ENCODE measurements at regions not wholly inside any gene's neighbourhood (a gene's known extent, or its start where the extent isn't known, plus 50 kb on each side); places are given as distances from the start of the nearest gene placed in this dataset.
"Not testable (repeated sequence)": the region's sequence is repeated elsewhere in the genome, so short reads cannot be mapped to it uniquely, and the experiment has no call there.

GRCh38 chr10:120052964-120053702 lies 160.6 kb downstream of the SEC23IP start:
- DNase-seq (ENCODE audit: low read depth in 1 of 2, low spot score in 1 of 2): no peak
- Histone ChIP-seq H3K27me3 (ENCODE audit: insufficient read depth, poor library complexity, severe bottlenecking) (no peaks in the 10 kb centered on the region), H3K27ac (replicated peaks) (no peak overlapping the region), H3K4me3 (replicated peaks; ENCODE audit: insufficient read depth, low read length) (no peak overlapping the region)
- TF ChIP-seq POLR2AphosphoS5 (IDR thresholded peaks at IDR 0.05; ENCODE audit: low read depth) (no peak), CTCF (IDR thresholded peaks at IDR 0.05; ENCODE audit: insufficient read depth, low read length) (no peak), GABPA (IDR thresholded peaks at IDR 0.05; ENCODE audit: low read depth) (no peak), SPI1 (IDR thresholded peaks at IDR 0.05; ENCODE audit: borderline replicate concordance, low read depth) (no peak)
- TF ChIP-seq, protein P1, sequence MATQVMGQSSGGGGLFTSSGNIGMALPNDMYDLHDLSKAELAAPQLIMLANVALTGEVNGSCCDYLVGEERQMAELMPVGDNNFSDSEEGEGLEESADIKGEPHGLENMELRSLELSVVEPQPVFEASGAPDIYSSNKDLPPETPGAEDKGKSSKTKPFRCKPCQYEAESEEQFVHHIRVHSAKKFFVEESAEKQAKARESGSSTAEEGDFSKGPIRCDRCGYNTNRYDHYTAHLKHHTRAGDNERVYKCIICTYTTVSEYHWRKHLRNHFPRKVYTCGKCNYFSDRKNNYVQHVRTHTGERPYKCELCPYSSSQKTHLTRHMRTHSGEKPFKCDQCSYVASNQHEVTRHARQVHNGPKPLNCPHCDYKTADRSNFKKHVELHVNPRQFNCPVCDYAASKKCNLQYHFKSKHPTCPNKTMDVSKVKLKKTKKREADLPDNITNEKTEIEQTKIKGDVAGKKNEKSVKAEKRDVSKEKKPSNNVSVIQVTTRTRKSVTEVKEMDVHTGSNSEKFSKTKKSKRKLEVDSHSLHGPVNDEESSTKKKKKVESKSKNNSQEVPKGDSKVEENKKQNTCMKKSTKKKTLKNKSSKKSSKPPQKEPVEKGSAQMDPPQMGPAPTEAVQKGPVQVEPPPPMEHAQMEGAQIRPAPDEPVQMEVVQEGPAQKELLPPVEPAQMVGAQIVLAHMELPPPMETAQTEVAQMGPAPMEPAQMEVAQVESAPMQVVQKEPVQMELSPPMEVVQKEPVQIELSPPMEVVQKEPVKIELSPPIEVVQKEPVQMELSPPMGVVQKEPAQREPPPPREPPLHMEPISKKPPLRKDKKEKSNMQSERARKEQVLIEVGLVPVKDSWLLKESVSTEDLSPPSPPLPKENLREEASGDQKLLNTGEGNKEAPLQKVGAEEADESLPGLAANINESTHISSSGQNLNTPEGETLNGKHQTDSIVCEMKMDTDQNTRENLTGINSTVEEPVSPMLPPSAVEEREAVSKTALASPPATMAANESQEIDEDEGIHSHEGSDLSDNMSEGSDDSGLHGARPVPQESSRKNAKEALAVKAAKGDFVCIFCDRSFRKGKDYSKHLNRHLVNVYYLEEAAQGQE (IDR thresholded peaks at IDR 0.05; ENCODE audit: insufficient replicate concordance, low read depth): no peak

DNA sequence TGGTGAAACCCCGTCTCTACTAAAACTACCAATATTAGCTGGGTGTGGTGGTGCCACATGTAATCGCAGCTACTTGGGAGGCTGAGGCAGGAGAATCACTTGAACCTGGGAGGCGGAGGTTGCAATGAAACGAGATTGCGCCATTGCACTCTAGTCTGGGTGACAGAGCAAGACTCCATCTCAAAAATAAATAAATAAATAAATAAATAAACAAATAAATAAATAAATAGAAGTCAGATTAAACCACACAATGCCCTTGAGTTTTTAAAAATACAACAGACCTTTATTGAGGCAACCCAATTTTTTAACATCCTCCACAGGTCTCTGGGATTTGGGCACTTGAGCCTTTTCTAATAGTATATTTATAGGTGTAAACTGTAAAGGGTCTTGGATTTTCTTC lies 167.3 kb downstream of the SEC23IP start:
- not testable (repeated sequence) for H3K27ac ChIP-seq (replicated peaks); DNase-seq (ENCODE audit: low read depth in 1 of 2, low spot score in 1 of 2); H3K4me3 ChIP-seq (replicated peaks; ENCODE audit: insufficient read depth, low read length); H3K27me3 ChIP-seq (ENCODE audit: insufficient read depth, poor library complexity, severe bottlenecking)

- TF ChIP-seq GABPA (IDR thresholded peaks at IDR 0.05; ENCODE audit: low read depth): no peak
- no peak for TF ChIP-seq SPI1 (IDR thresholded peaks at IDR 0.05; ENCODE audit: borderline replicate concordance, low read depth)
- TF ChIP-seq POLR2AphosphoS5 (IDR thresholded peaks at IDR 0.05; ENCODE audit: low read depth): no peak
- TF ChIP-seq, protein P1 (IDR thresholded peaks at IDR 0.05; ENCODE audit: insufficient replicate concordance, low read depth): no peak
- no peak for TF ChIP-seq CTCF (IDR thresholded peaks at IDR 0.05; ENCODE audit: insufficient read depth, low read length)
- no peak overlapping the region for H3K27ac ChIP-seq (replicated peaks)
- DNase-seq (ENCODE audit: low read depth in 1 of 2, low spot score in 1 of 2): no peak
- no peak overlapping the region for H3K4me3 ChIP-seq (replicated peaks; ENCODE audit: insufficient read depth, low read length)
- H3K27me3 ChIP-seq (ENCODE audit: insufficient read depth, poor library complexity, severe bottlenecking): no peaks in the 10 kb centered on the region
These were observed 174.9 kb downstream of the SEC23IP start for GRCh38 chr10:120067427-120067826.

DNA sequence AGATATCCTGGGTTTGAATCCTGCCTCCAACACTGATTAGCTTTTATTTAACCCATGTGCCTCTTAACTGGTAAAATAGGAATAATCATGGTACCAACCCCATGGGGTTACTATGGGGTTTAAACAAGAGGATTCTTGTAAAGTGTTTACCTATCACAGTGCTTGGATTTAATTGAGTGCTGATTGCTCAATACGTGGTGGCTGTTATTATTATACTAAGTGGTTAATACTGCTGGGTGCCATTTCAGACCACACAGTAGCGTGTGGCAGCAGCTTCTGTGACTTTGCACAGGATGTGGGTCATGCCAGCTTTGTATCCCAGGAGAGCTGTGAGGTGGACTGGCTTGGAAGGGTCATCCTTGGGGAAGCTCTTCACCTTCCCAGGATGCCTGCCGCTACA lies 177.2 kb downstream of the SEC23IP start:
- no peaks in the 10 kb centered on the region for H3K27me3 ChIP-seq (ENCODE audit: insufficient read depth, poor library complexity, severe bottlenecking)
- no peak for DNase-seq (ENCODE audit: low read depth in 1 of 2, low spot score in 1 of 2)
- TF ChIP-seq POLR2AphosphoS5 (IDR thresholded peaks at IDR 0.05; ENCODE audit: low read depth) (no peak), CTCF (IDR thresholded peaks at IDR 0.05; ENCODE audit: insufficient read depth, low read length) (no peak), GABPA (IDR thresholded peaks at IDR 0.05; ENCODE audit: low read depth) (no peak), SPI1 (IDR thresholded peaks at IDR 0.05; ENCODE audit: borderline replicate concordance, low read depth) (no peak)
- TF ChIP-seq, protein P1 (IDR thresholded peaks at IDR 0.05; ENCODE audit: insufficient replicate concordance, low read depth): no peak

More for the DNA sequence above, 177.2 kb downstream of the SEC23IP start:
- H3K4me3 ChIP-seq (replicated peaks; ENCODE audit: insufficient read depth, low read length): no peak overlapping the region
- H3K27ac ChIP-seq (replicated peaks): no peak overlapping the region

Data from HL-60 (cell line).